Middle frontal gyrus (tissue), 1 donor: ENCODE measurements at regions not wholly inside any gene's neighbourhood (a gene's known extent, or its start where the extent isn't known, plus 50 kb on each side); places are given as distances from the start of the nearest gene placed in this dataset.

Experiments
- DNase-seq: peaks from one replicate; pipeline ENCODE4 v3.0.0-alpha.2; 2015; ENCODE audit warnings: low spot score; ENCODE audit errors: extremely low spot score

GRCh38 chr9:23306731-23307130, 519.3 kb downstream of the ELAVL2 start:
- DNase-seq, result no peak

GRCh38 chr9:23307731-23308513, 518.1 kb downstream of the ELAVL2 start:
- no peak for DNase-seq

GRCh38 chr9:23309800-23310199, 516.2 kb downstream of the ELAVL2 start:
- no peak for DNase-seq

- no peak for DNase-seq
Measured at GRCh38 chr9:23314247-23314646, 511.8 kb downstream of the ELAVL2 start.

GRCh38 chr9:23319092-23319491, 506.9 kb downstream of the ELAVL2 start:
- no peak for DNase-seq

- no peak for DNase-seq
Measured at GRCh38 chr9:23321049-23321448, 505.0 kb downstream of the ELAVL2 start.

- no peak for DNase-seq
Measured at GRCh38 chr9:23322392-23322791, 503.6 kb downstream of the ELAVL2 start.

- no peak for DNase-seq
Measured at GRCh38 chr9:23324511-23324910, 501.5 kb downstream of the ELAVL2 start.

- DNase-seq, result no peak
Measured at GRCh38 chr9:23326597-23326996, 499.4 kb downstream of the ELAVL2 start.

- no peak for DNase-seq
Measured at GRCh38 chr9:23341346-23341745, 484.7 kb downstream of the ELAVL2 start.

GRCh38 chr9:23342291-23342690, 483.7 kb downstream of the ELAVL2 start:
- no peak for DNase-seq

GRCh38 chr9:23343226-23343625, 482.8 kb downstream of the ELAVL2 start:
- DNase-seq, result no peak

GRCh38 chr9:23361096-23361495, 464.9 kb downstream of the ELAVL2 start:
- no peak for DNase-seq

GRCh38 chr9:23372703-23373102, 453.3 kb downstream of the ELAVL2 start:
- no peak for DNase-seq

- DNase-seq, result no peak
Measured at GRCh38 chr9:23375511-23375910, 450.5 kb downstream of the ELAVL2 start.

GRCh38 chr9:23379842-23380241, 446.2 kb downstream of the ELAVL2 start:
- no peak for DNase-seq

GRCh38 chr9:23380821-23381220, 445.2 kb downstream of the ELAVL2 start:
- DNase-seq, result no peak

GRCh38 chr9:23382418-23382817, 443.6 kb downstream of the ELAVL2 start:
- no peak for DNase-seq

GRCh38 chr9:23394189-23394588, 431.9 kb downstream of the ELAVL2 start:
- DNase-seq, result no peak

GRCh38 chr9:23408874-23409273, 417.2 kb downstream of the ELAVL2 start:
- DNase-seq, result no peak

- no peak for DNase-seq
Measured at GRCh38 chr9:23412046-23412445, 414.0 kb downstream of the ELAVL2 start.

- DNase-seq, result no peak
Measured at GRCh38 chr9:23412458-23412857, 413.6 kb downstream of the ELAVL2 start.

- no peak for DNase-seq
Measured at GRCh38 chr9:23413541-23413940, 412.5 kb downstream of the ELAVL2 start.
